ENCODE measurements at regions not wholly inside any gene's neighbourhood (a gene's known extent, or its start where the extent isn't known, plus 50 kb on each side); places are given as distances from the start of the nearest gene placed in this dataset.

GRCh38 chr6:14660806-14661579 lies 543.4 kb downstream of the CD83 start:
- intact Hi-C loops (cut with DNase I): no loop called here
- ATAC-seq (no peak), DNase-seq (ENCODE audit: missing footprints) (no peak)

- intact Hi-C loops (cut with DNase I): no loop called here
- DNase-seq (ENCODE audit: missing footprints) (no peak), ATAC-seq (no peak)
Observed at GRCh38 chr6:14661691-14662090, 544.1 kb downstream of the CD83 start.

- DNase-seq (ENCODE audit: missing footprints): no peak
- no peak for ATAC-seq
- intact Hi-C loops (cut with DNase I): no loop called here
Observed at GRCh38 chr6:14664112-14664601, 546.6 kb downstream of the CD83 start.

GRCh38 chr6:14664621-14665315 lies 547.2 kb downstream of the CD83 start:
- DNase-seq (ENCODE audit: missing footprints) (no peak), ATAC-seq (no peak)
- intact Hi-C loops (cut with DNase I): no loop called here

- DNase-seq (ENCODE audit: missing footprints) (peak; percentile 77), ATAC-seq (no peak)
- intact Hi-C loops (cut with DNase I): no loop called here
Observed at GRCh38 chr6:14665827-14666724, 548.5 kb downstream of the CD83 start.

GRCh38 chr6:14670806-14671205 lies 553.2 kb downstream of the CD83 start:
- DNase-seq (ENCODE audit: missing footprints): no peak
- ATAC-seq: peak; percentile 10
- intact Hi-C loops (cut with DNase I): no loop called here

GRCh38 chr6:14671261-14671681 lies 553.7 kb downstream of the CD83 start:
- DNase-seq (ENCODE audit: missing footprints): no peak
- ATAC-seq: peak; percentile 39
- intact Hi-C loops (cut with DNase I): no loop called here

- no peak for DNase-seq (ENCODE audit: missing footprints)
- intact Hi-C loops (cut with DNase I): no loop called here
- no peak for ATAC-seq
Observed at GRCh38 chr6:14671937-14672336, 554.4 kb downstream of the CD83 start.

GRCh38 chr6:14673201-14673600 lies 555.6 kb downstream of the CD83 start:
- ATAC-seq (no peak), DNase-seq (ENCODE audit: missing footprints) (no peak)
- intact Hi-C loops (cut with DNase I): no loop called here

GRCh38 chr6:14674458-14674857 lies 556.9 kb downstream of the CD83 start:
- intact Hi-C loops (cut with DNase I): no loop called here
- DNase-seq (ENCODE audit: missing footprints): no peak
- ATAC-seq: no peak

- no peak for ATAC-seq
- DNase-seq (ENCODE audit: missing footprints): no peak
- intact Hi-C loops (cut with DNase I): no loop called here
Observed at GRCh38 chr6:14674867-14675648, 557.5 kb downstream of the CD83 start.

- ATAC-seq (peak; percentile 69), DNase-seq (ENCODE audit: missing footprints) (no peak)
- intact Hi-C loops (cut with DNase I): no loop called here
Observed at GRCh38 chr6:14676064-14676463, 558.5 kb downstream of the CD83 start.

GRCh38 chr6:14676977-14677781 lies 559.6 kb downstream of the CD83 start:
- no peak for ATAC-seq
- intact Hi-C loops (cut with DNase I): no loop called here
- DNase-seq (ENCODE audit: missing footprints): no peak

- no peak for DNase-seq (ENCODE audit: missing footprints)
- intact Hi-C loops (cut with DNase I): no loop called here
- ATAC-seq: no peak
Observed at GRCh38 chr6:14681699-14682487, 564.0 kb upstream of the JARID2 start.

- ATAC-seq: no peak
Observed at GRCh38 chr6:14682812-14683211, 563.1 kb upstream of the JARID2 start.

GRCh38 chr6:14689639-14690038 lies 556.2 kb upstream of the JARID2 start:
- DNase-seq (ENCODE audit: missing footprints) (no peak), ATAC-seq (no peak)
- intact Hi-C loops (cut with DNase I): no loop called here

More at GRCh38 chr6:14682812-14683211, 563.1 kb upstream of the JARID2 start:
- intact Hi-C loops (cut with DNase I): no loop called here
- no peak for DNase-seq (ENCODE audit: missing footprints)
